ENCODE measurements at regions not wholly inside any gene's neighbourhood (a gene's known extent, or its start where the extent isn't known, plus 50 kb on each side); places are given as distances from the start of the nearest gene placed in this dataset.

DNA sequence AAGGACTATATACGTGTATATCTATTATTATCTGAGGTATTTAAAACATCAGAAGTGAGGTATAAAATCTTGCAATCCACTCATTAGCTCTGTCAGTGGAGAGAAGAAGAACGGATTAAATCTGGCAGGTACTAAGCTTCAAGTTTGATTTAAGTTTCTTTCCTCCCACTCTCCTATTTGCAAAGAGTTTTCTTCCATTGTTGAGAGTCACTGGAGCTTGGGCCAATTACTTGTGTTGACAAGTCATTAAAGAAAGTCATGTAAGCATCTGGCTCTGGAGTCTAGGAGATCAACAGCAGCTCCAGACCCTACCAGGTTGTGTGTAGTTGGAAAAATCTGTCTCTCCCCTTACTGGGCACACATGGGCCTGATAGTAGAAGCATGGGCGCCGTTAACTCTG, 476.8 kb upstream of the SMARCA2 start:
- Histone ChIP-seq H2AFZ (ENCODE audit: low read depth, low read length) (no peak overlapping the region), H4K20me1 (replicated peaks; ENCODE audit: control insufficient read depth, extremely low read depth, insufficient read depth, low read length) (no peaks in the 10 kb centered on the region), H3K27me3 (ENCODE audit: control insufficient read depth in 2 of 2, insufficient read depth in 2 of 2, low read length in 2 of 2) (no peaks in the 10 kb centered on the region), H3K9me3 (replicated peaks; ENCODE audit: control insufficient read depth, insufficient read depth, low read length) (no peaks in the 10 kb centered on the region), H3K4me1 (ENCODE audit: control insufficient read depth, extremely low read depth, insufficient read depth, low read length) (no peaks in the 10 kb centered on the region), H3K9me1 (replicated peaks; ENCODE audit: control insufficient read depth, extremely low read depth, insufficient read depth, low read length) (no peaks in the 10 kb centered on the region), H3K27ac (ENCODE audit: insufficient read depth, low read depth, low read length) (no peak overlapping the region), H3K9ac (replicated peaks; ENCODE audit: extremely low read depth, insufficient read depth, low read length) (no peak overlapping the region), H3K4me2 (ENCODE audit: insufficient read depth, low read length) (no peak overlapping the region), H3K36me3 (ENCODE audit: control insufficient read depth in 2 of 2, extremely low read depth in 1 of 2, insufficient read depth in 2 of 2, low read length in 2 of 2) (no peaks in the 10 kb centered on the region), H3K79me2 (ENCODE audit: control insufficient read depth, insufficient read depth, low read length) (no peaks in the 10 kb centered on the region), H3K4me3 (replicated peaks in 1 of 3; ENCODE audit: insufficient read depth in 1 of 3, low read depth in 1 of 3, low read length in 3 of 3) (no peak overlapping the region)
- no TSS peak for BruUV-seq (replicated peaks)
- DNase-seq (ENCODE audit: low read depth, low spot score) (no peak), FAIRE-seq (no peak)
- CTCF ChIA-PET = no interaction called here
- POLR2A ChIA-PET = no interaction called here
- no peak for TF ChIP-seq MYC (IDR thresholded peaks at IDR 0.05; ENCODE audit: low read depth, low read length)
- TF ChIP-seq, protein P1, sequence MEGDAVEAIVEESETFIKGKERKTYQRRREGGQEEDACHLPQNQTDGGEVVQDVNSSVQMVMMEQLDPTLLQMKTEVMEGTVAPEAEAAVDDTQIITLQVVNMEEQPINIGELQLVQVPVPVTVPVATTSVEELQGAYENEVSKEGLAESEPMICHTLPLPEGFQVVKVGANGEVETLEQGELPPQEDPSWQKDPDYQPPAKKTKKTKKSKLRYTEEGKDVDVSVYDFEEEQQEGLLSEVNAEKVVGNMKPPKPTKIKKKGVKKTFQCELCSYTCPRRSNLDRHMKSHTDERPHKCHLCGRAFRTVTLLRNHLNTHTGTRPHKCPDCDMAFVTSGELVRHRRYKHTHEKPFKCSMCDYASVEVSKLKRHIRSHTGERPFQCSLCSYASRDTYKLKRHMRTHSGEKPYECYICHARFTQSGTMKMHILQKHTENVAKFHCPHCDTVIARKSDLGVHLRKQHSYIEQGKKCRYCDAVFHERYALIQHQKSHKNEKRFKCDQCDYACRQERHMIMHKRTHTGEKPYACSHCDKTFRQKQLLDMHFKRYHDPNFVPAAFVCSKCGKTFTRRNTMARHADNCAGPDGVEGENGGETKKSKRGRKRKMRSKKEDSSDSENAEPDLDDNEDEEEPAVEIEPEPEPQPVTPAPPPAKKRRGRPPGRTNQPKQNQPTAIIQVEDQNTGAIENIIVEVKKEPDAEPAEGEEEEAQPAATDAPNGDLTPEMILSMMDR (IDR thresholded peaks at IDR 0.05; ENCODE audit: extremely low read depth in 1 of 2, insufficient read depth in 1 of 2, low read depth in 1 of 2, low read length in 2 of 2) = no peak
- no peak for TF ChIP-seq JUN (IDR thresholded peaks at IDR 0.05; ENCODE audit: borderline replicate concordance, insufficient read depth, insufficient read length, low read depth)
- TF ChIP-seq, protein P2, sequence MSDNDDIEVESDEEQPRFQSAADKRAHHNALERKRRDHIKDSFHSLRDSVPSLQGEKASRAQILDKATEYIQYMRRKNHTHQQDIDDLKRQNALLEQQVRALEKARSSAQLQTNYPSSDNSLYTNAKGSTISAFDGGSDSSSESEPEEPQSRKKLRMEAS (IDR thresholded peaks at IDR 0.05; ENCODE audit: insufficient read depth, insufficient read length) = no peak
- TF ChIP-seq FOS (IDR thresholded peaks at IDR 0.05; ENCODE audit: borderline replicate concordance, insufficient read depth, low read length) = no peak
- no peak for TF ChIP-seq POLR2A (IDR thresholded peaks at IDR 0.05; ENCODE audit: low read depth, low read length)
- no peak for TF ChIP-seq EZH2 (IDR thresholded peaks at IDR 0.05; ENCODE audit: borderline replicate concordance, low read depth, low read length, severe bottlenecking)
- dilution Hi-C loops (cut with MboI; ENCODE audit: extremely low pct_ligation_motif_present, low sequenced_read_pairs) (no loop called here), intact Hi-C loops (cut with micrococcal nuclease) (no loop called here)

DNA sequence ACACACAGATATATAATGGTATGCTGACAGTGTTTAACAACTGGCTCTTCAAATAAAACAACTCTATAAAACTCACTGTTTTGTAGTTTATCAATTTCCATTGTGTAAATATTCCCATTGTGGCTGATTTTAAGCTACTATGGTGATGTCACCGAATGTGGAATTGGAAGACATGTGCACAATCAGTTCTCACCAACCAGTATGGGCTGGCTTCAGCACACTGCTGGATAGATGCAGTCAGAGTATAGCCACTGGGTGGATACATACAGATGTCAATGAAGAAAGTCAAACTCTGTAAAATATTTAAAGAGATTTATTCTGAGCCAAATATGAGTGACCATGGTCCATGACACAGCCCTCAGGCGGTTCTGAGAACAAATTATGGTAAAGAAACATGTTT, 475.9 kb upstream of the SMARCA2 start:
- dilution Hi-C loops (cut with MboI; ENCODE audit: extremely low pct_ligation_motif_present, low sequenced_read_pairs) = no loop called here
- H3K9me3 ChIP-seq (replicated peaks; ENCODE audit: control insufficient read depth, insufficient read depth, low read length) = no peaks in the 10 kb centered on the region
- CTCF ChIA-PET = no interaction called here

More for the DNA sequence above, 475.9 kb upstream of the SMARCA2 start:
- Histone ChIP-seq H3K4me3 (replicated peaks in 1 of 3; ENCODE audit: insufficient read depth in 1 of 3, low read depth in 1 of 3, low read length in 3 of 3) (no peak overlapping the region), H3K36me3 (ENCODE audit: control insufficient read depth in 2 of 2, extremely low read depth in 1 of 2, insufficient read depth in 2 of 2, low read length in 2 of 2) (no peaks in the 10 kb centered on the region), H3K4me2 (ENCODE audit: insufficient read depth, low read length) (no peak overlapping the region), H3K4me1 (ENCODE audit: control insufficient read depth, extremely low read depth, insufficient read depth, low read length) (no peaks in the 10 kb centered on the region), H2AFZ (ENCODE audit: low read depth, low read length) (no peak overlapping the region), H3K9ac (replicated peaks; ENCODE audit: extremely low read depth, insufficient read depth, low read length) (no peak overlapping the region), H4K20me1 (replicated peaks; ENCODE audit: control insufficient read depth, extremely low read depth, insufficient read depth, low read length) (no peaks in the 10 kb centered on the region), H3K79me2 (ENCODE audit: control insufficient read depth, insufficient read depth, low read length) (no peaks in the 10 kb centered on the region), H3K27ac (ENCODE audit: insufficient read depth, low read depth, low read length) (no peak overlapping the region), H3K27me3 (ENCODE audit: control insufficient read depth in 2 of 2, insufficient read depth in 2 of 2, low read length in 2 of 2) (no peaks in the 10 kb centered on the region), H3K9me1 (replicated peaks; ENCODE audit: control insufficient read depth, extremely low read depth, insufficient read depth, low read length) (no peaks in the 10 kb centered on the region)
- BruUV-seq (replicated peaks) = no TSS peak
- DNase-seq (ENCODE audit: low read depth, low spot score) (no peak), FAIRE-seq (no peak)
- no peak for TF ChIP-seq MYC (IDR thresholded peaks at IDR 0.05; ENCODE audit: low read depth, low read length)
- no peak for TF ChIP-seq POLR2A (IDR thresholded peaks at IDR 0.05; ENCODE audit: low read depth, low read length)
- TF ChIP-seq, protein P2 (IDR thresholded peaks at IDR 0.05; ENCODE audit: insufficient read depth, insufficient read length) = no peak
- TF ChIP-seq JUN (IDR thresholded peaks at IDR 0.05; ENCODE audit: borderline replicate concordance, insufficient read depth, insufficient read length, low read depth) = no peak
- TF ChIP-seq EZH2 (IDR thresholded peaks at IDR 0.05; ENCODE audit: borderline replicate concordance, low read depth, low read length, severe bottlenecking) = no peak
- TF ChIP-seq GATA2 (IDR thresholded peaks at IDR 0.05; ENCODE audit: insufficient read depth, insufficient read length, low read depth, low read length) = no peak
- no peak for TF ChIP-seq POLR2AphosphoS5 (IDR thresholded peaks at IDR 0.05; ENCODE audit: insufficient read depth, low read depth, low read length)
- TF ChIP-seq, protein P1 (IDR thresholded peaks at IDR 0.05; ENCODE audit: extremely low read depth in 1 of 2, insufficient read depth in 1 of 2, low read depth in 1 of 2, low read length in 2 of 2) = no peak
- intact Hi-C loops (cut with micrococcal nuclease) = no loop called here
- POLR2A ChIA-PET = no interaction called here

Measured in endothelial cell of umbilical vein (primary cell).